ENCODE measurements at regions not wholly inside any gene's neighbourhood (a gene's known extent, or its start where the extent isn't known, plus 50 kb on each side); places are given as distances from the start of the nearest gene placed in this dataset.

DNA sequence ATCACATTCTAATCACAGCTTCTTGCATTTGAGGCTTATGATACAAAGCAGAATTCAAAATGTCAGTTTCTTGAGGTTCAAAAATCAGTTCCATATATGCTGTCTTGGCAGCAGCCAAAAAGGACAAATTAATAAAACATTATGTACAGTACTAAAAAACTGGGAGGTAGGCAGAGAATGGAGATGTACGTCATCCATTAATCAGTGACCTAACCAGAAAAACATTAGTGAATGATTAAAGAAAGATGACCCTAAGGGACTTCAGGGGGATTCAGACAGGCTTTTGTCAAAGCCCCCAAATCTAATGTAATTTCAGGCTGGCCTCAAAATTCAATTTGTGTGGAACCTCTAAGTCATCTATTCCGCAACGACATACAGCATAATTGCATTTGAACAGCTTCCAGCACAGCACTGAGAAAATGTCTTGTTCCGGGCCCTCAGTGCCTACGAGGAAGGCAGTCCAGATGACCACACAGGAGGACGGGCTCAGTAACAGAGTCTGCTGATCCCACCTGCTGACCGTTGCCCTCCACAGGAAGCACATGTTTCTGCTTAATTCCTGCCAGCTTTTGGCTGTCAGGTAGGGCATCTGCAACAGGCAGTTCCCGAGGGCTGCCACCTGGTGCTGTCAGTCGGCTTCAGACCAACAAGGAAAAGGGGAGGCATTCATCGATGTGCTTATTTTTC, 83.8 kb upstream of the HHIP start (continued):
- TF ChIP-seq, protein P1, sequence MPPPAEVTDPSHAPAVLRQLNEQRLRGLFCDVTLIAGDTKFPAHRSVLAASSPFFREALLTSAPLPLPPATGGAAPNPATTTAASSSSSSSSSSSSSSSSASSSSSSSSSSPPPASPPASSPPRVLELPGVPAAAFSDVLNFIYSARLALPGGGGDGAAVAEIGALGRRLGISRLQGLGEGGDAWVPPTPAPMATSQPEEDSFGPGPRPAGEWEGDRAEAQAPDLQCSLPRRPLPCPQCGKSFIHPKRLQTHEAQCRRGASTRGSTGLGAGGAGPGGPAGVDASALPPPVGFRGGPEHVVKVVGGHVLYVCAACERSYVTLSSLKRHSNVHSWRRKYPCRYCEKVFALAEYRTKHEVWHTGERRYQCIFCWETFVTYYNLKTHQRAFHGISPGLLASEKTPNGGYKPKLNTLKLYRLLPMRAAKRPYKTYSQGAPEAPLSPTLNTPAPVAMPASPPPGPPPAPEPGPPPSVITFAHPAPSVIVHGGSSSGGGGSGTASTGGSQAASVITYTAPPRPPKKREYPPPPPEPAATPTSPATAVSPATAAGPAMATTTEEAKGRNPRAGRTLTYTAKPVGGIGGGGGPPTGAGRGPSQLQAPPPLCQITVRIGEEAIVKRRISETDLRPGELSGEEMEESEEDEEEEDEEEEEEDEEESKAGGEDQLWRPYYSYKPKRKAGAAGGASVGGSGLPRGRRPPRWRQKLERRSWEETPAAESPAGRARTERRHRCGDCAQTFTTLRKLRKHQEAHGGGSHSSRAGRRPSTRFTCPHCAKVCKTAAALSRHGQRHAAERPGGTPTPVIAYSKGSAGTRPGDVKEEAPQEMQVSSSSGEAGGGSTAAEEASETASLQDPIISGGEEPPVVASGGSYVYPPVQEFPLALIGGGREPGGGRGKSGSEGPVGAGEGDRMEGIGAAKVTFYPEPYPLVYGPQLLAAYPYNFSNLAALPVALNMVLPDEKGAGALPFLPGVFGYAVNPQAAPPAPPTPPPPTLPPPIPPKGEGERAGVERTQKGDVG (CRISPR knock-in tag; IDR thresholded peaks at IDR 0.05; ENCODE audit: borderline replicate concordance): no peak

DNA sequence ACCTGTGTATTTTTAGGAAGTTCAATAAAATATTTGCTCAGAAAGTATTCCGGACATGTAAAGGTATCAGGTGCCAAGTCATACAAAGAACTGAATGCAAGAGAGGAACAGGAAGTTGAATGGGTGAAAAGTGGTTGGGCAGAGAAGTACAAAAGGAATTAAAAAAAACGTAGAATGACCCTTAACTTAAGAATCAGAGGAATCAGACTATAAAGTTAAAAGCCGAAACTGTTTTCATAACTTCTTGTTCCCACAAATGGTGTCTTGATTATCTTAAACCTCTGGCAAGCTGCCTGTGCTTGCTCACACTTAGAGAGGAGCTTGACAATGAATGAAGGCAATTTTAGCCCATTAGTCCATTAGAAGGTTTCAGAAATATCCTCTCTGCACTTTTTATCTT, 81.6 kb upstream of the HHIP start:
- FAIRE-seq (no peak), DNase-seq (ENCODE audit: low spot score) (no peak), ATAC-seq (no peak)
- intact Hi-C loops (cut with micrococcal nuclease; ENCODE audit: unreplicated experiment): no loop called here
- no peaks in the 10 kb centered on the region for H4K20me1 ChIP-seq (ENCODE audit: insufficient read depth, low read length)
- no peak overlapping the region for H3K9ac ChIP-seq (ENCODE audit: insufficient read depth, low read depth, low read length)
- no peak overlapping the region for H3K4me2 ChIP-seq (ENCODE audit: low read depth, low read length)
- H3K4me1 ChIP-seq (ENCODE audit: insufficient read depth, low read length): no peaks in the 10 kb centered on the region
- 27% methylated on average over 3 of the region's 3 CpGs for WGBS (ENCODE audit: low lambda C conversion rate)
- H3K9me3 ChIP-seq (ENCODE audit: low read length): no peaks in the 10 kb centered on the region
- H3K36me3 ChIP-seq (replicated peaks in 1 of 2; ENCODE audit: control insufficient read depth in 1 of 2, insufficient read depth in 2 of 2, low read length in 2 of 2): no peaks in the 10 kb centered on the region
- no TSS peak for BruUV-seq (replicated peaks)
- ChIA-PET CTCF (ENCODE audit: low intra/inter-chr PET ratio, low total read pairs) (no interaction called here), POLR2A (no interaction called here)
- H3K4me3 ChIP-seq (replicated peaks in 1 of 3; ENCODE audit: insufficient read depth in 1 of 3, low read depth in 2 of 3, low read length in 3 of 3): no peak overlapping the region
- in situ Hi-C loops (cut with HindIII; ENCODE audit: extremely low pct_ligation_motif_present, low pct_unique_long_range_greater_than_20kb): no loop called here
- no peak overlapping the region for H2AFZ ChIP-seq (ENCODE audit: low read length)
- H3K27me3 ChIP-seq (ENCODE audit: control insufficient read depth in 1 of 2, insufficient read depth in 2 of 2, low read length in 2 of 2): no peaks in the 10 kb centered on the region
- H3K27ac ChIP-seq (ENCODE audit: extremely low read length, insufficient read depth, low read length): no peak overlapping the region
- no peaks in the 10 kb centered on the region for H3K79me2 ChIP-seq (ENCODE audit: insufficient read depth, low read length)
- TF ChIP-seq NONO (IDR thresholded peaks at IDR 0.05) (no peak), NONO (CRISPR knock-in tag; conservative IDR thresholded peaks at IDR 0.05) (no peak), TEAD2 (CRISPR knock-in tag; IDR thresholded peaks at IDR 0.05) (no peak), MBNL3 (CRISPR knock-in tag; conservative IDR thresholded peaks at IDR 0.05) (no peak), SRSF4 (IDR thresholded peaks at IDR 0.05; ENCODE audit: low read depth, low read length, poor library complexity, severe bottlenecking) (no peak), SATB2 (CRISPR knock-in tag; IDR thresholded peaks at IDR 0.05) (no peak), SAFB2 (CRISPR knock-in tag; IDR thresholded peaks at IDR 0.05; ENCODE audit: borderline replicate concordance, low read depth) (no peak)
- TF ChIP-seq, protein P2, sequence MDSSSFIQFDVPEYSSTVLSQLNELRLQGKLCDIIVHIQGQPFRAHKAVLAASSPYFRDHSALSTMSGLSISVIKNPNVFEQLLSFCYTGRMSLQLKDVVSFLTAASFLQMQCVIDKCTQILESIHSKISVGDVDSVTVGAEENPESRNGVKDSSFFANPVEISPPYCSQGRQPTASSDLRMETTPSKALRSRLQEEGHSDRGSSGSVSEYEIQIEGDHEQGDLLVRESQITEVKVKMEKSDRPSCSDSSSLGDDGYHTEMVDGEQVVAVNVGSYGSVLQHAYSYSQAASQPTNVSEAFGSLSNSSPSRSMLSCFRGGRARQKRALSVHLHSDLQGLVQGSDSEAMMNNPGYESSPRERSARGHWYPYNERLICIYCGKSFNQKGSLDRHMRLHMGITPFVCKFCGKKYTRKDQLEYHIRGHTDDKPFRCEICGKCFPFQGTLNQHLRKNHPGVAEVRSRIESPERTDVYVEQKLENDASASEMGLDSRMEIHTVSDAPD (CRISPR knock-in tag; IDR thresholded peaks at IDR 0.05): no peak
- TF ChIP-seq, protein P3, sequence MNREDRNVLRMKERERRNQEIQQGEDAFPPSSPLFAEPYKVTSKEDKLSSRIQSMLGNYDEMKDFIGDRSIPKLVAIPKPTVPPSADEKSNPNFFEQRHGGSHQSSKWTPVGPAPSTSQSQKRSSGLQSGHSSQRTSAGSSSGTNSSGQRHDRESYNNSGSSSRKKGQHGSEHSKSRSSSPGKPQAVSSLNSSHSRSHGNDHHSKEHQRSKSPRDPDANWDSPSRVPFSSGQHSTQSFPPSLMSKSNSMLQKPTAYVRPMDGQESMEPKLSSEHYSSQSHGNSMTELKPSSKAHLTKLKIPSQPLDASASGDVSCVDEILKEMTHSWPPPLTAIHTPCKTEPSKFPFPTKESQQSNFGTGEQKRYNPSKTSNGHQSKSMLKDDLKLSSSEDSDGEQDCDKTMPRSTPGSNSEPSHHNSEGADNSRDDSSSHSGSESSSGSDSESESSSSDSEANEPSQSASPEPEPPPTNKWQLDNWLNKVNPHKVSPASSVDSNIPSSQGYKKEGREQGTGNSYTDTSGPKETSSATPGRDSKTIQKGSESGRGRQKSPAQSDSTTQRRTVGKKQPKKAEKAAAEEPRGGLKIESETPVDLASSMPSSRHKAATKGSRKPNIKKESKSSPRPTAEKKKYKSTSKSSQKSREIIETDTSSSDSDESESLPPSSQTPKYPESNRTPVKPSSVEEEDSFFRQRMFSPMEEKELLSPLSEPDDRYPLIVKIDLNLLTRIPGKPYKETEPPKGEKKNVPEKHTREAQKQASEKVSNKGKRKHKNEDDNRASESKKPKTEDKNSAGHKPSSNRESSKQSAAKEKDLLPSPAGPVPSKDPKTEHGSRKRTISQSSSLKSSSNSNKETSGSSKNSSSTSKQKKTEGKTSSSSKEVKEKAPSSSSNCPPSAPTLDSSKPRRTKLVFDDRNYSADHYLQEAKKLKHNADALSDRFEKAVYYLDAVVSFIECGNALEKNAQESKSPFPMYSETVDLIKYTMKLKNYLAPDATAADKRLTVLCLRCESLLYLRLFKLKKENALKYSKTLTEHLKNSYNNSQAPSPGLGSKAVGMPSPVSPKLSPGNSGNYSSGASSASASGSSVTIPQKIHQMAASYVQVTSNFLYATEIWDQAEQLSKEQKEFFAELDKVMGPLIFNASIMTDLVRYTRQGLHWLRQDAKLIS (CRISPR knock-in tag; IDR thresholded peaks at IDR 0.05): no peak
- TF ChIP-seq, protein P4, sequence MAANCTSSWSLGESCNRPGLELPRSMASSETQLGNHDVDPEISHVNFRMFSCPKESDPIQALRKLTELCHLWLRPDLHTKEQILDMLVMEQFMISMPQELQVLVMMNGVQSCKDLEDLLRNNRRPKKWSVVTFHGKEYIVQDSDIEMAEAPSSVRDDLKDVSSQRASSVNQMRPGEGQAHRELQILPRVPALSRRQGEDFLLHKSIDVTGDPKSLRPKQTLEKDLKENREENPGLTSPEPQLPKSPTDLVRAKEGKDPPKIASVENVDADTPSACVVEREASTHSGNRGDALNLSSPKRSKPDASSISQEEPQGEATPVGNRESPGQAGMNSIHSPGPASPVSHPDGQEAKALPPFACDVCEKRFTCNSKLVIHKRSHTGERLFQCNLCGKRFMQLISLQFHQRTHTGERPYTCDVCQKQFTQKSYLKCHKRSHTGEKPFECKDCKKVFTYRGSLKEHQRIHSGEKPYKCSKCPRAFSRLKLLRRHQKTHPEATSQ (CRISPR knock-in tag; IDR thresholded peaks at IDR 0.05; ENCODE audit: borderline replicate concordance): no peak
- TF ChIP-seq, protein P5, sequence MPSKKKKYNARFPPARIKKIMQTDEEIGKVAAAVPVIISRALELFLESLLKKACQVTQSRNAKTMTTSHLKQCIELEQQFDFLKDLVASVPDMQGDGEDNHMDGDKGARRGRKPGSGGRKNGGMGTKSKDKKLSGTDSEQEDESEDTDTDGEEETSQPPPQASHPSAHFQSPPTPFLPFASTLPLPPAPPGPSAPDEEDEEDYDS (CRISPR knock-in tag; IDR thresholded peaks at IDR 0.05): no peak
